Mesenchymal stem cell (in vitro differentiated cells and primary cell): ENCODE measurements at regions not wholly inside any gene's neighbourhood (a gene's known extent, or its start where the extent isn't known, plus 50 kb on each side); places are given as distances from the start of the nearest gene placed in this dataset.

Source experiments
- DNase-seq: peaks from one replicate; pipeline ENCODE4 v3.0.0-alpha.2; 2013
- H2AFZ ChIP-seq: one replicate; pipeline ENCODE4 v1.6.1; 2013; ENCODE audit warnings: low read depth, mild to moderate bottlenecking, control low read depth, inconsistent platforms, low read length, moderate library complexity
- H2AK5ac ChIP-seq: 2 replicates; pipeline ENCODE4 v1.6.1; 2013; ENCODE audit warnings: low read length, moderate library complexity, mild to moderate bottlenecking, inconsistent platforms; ENCODE audit not compliant: severe bottlenecking
- H2BK120ac ChIP-seq: one replicate; pipeline ENCODE4 v1.6.1; 2013; ENCODE audit warnings: low read depth, mild to moderate bottlenecking, inconsistent platforms, low read length, moderate library complexity
- H2BK12ac ChIP-seq, 2 experiments: one replicate each; pipeline ENCODE4 v1.6.1; 2013; ENCODE audit warnings: inconsistent platforms in 2 of 2, low read length in 2 of 2, mild to moderate bottlenecking in 2 of 2, moderate library complexity in 2 of 2, control low read depth in 1 of 2
- H2BK15ac ChIP-seq: one replicate; pipeline ENCODE4 v1.6.1; 2013; ENCODE audit warnings: mild to moderate bottlenecking, low read depth, inconsistent platforms; ENCODE audit not compliant: poor library complexity, severe bottlenecking
- H2BK5ac ChIP-seq: 2 replicates; pipeline ENCODE4 v1.6.1; 2013; ENCODE audit warnings: low read depth, mild to moderate bottlenecking, low read length, control low read depth, inconsistent platforms; ENCODE audit not compliant: poor library complexity, severe bottlenecking
- H3K14ac ChIP-seq, 2 experiments: one replicate each; pipeline ENCODE4 v1.6.1; 2013; ENCODE audit warnings: inconsistent platforms in 2 of 2, low read length in 2 of 2, control low read depth in 1 of 2, mild to moderate bottlenecking in 1 of 2, moderate library complexity in 1 of 2
- H3K18ac ChIP-seq, 2 experiments: one replicate each; pipeline ENCODE4 v1.6.1; 2013; ENCODE audit warnings: inconsistent platforms in 2 of 2, low read length in 2 of 2, control low read depth in 1 of 2, low read depth in 1 of 2, mild to moderate bottlenecking in 1 of 2
- H3K23ac ChIP-seq, 2 experiments: one replicate each; pipeline ENCODE4 v1.6.1; 2013; ENCODE audit warnings: inconsistent platforms in 2 of 2, low read length in 2 of 2, mild to moderate bottlenecking in 2 of 2, moderate library complexity in 2 of 2, control low read depth in 1 of 2
- H3K27ac ChIP-seq: 2 replicates; pipeline ENCODE4 v1.5.1; 2013; ENCODE audit warnings: mild to moderate bottlenecking, moderate library complexity, low read length, control low read depth, inconsistent platforms; ENCODE audit not compliant: poor library complexity, severe bottlenecking
- H3K27me3 ChIP-seq, 2 experiments: 2 replicates each; pipeline versions ENCODE4 v1.6.1 to v1.7.0; 2013; ENCODE audit warnings: low read length in 2 of 2, mild to moderate bottlenecking in 2 of 2, moderate library complexity in 2 of 2, control low read depth in 1 of 2, inconsistent platforms in 1 of 2; ENCODE audit not compliant: control insufficient read depth in 1 of 2, insufficient read depth in 1 of 2
- H3K36me3 ChIP-seq, 2 experiments: 2 replicates each; pipeline versions ENCODE4 v1.6.1 to v1.7.0; 2013; ENCODE audit warnings: low read length in 2 of 2, control low read depth in 1 of 2, inconsistent platforms in 1 of 2, low read depth in 1 of 2, mild to moderate bottlenecking in 1 of 2; ENCODE audit not compliant: insufficient read depth in 2 of 2, control insufficient read depth in 1 of 2
- H3K4ac ChIP-seq, 2 experiments: one replicate each; pipeline ENCODE4 v1.6.1; 2013; ENCODE audit warnings: inconsistent platforms in 2 of 2, low read length in 2 of 2, mild to moderate bottlenecking in 2 of 2, moderate library complexity in 2 of 2, control low read depth in 1 of 2, low read depth in 1 of 2
- H3K4me1 ChIP-seq: 2 replicates; pipeline ENCODE4 v1.6.1; 2013; ENCODE audit warnings: low read depth, low read length, control low read depth; ENCODE audit not compliant: control insufficient read depth, insufficient read depth
- H3K4me2 ChIP-seq: 2 replicates; pipeline ENCODE4 v1.6.1; 2013; ENCODE audit warnings: low read length, mild to moderate bottlenecking, inconsistent platforms; ENCODE audit not compliant: poor library complexity, severe bottlenecking
- H3K4me3 ChIP-seq, 2 experiments: 2 replicates each; pipeline versions ENCODE4 v1.5.1 to v1.7.0; 2013; ENCODE audit warnings: low read length in 2 of 2, mild to moderate bottlenecking in 2 of 2, control low read depth in 1 of 2, low read depth in 1 of 2; ENCODE audit not compliant: insufficient read depth in 1 of 2
- H3K79me1 ChIP-seq: replicated peaks from 2 replicates; pipeline ENCODE4 v1.6.1; 2013; ENCODE audit warnings: mild to moderate bottlenecking, control low read depth, low read length, inconsistent platforms; ENCODE audit not compliant: poor library complexity, severe bottlenecking
- H3K9ac ChIP-seq: 2 replicates; pipeline ENCODE4 v1.7.0; 2013; ENCODE audit warnings: mild to moderate bottlenecking, low read length, moderate library complexity
- H3K9me3 ChIP-seq: 2 replicates; pipeline ENCODE4 v1.7.0; 2013; ENCODE audit warnings: mild to moderate bottlenecking, low read length; ENCODE audit not compliant: control insufficient read depth
- H4K8ac ChIP-seq: one replicate; pipeline ENCODE4 v1.6.1; 2013; ENCODE audit warnings: inconsistent platforms, mild to moderate bottlenecking, low read length, moderate library complexity
- H4K91ac ChIP-seq: one replicate; pipeline ENCODE4 v1.6.1; 2013; ENCODE audit warnings: mild to moderate bottlenecking, low read length, inconsistent platforms
- WGBS: methylation state at CpG from one replicate; pipeline ENCODE4 v1.1.7; 2013; ENCODE audit warnings: mixed read lengths; 5-methylcytosine and 5-hydroxymethylcytosine counted together

DNA sequence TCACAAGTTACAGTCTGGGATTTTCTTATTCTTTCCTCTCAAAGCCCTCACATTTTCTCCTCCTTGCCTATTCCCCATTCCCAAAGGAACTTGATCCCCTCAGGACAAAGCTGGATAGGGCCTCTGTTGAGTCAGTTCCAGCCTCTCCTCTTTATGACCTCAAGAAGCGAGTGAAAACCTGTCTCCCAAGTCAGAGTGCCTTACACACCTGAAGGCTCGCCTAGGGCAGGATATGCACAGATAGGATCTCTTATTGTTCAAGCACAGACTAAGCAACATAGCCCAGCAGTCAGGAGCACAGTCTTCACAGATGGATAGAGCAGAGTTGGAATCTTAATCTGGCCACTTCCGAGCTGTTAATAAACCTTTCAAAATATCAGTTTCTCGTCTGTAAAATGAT, 60.8 kb upstream of the PRRC2C start:
- no peak overlapping the region for H3K4me3 ChIP-seq
- H3K27me3 ChIP-seq = no peaks in the 10 kb centered on the region
- no peak overlapping the region for H2BK15ac ChIP-seq
- no peak overlapping the region for H3K18ac ChIP-seq
- no peak overlapping the region for H2BK5ac ChIP-seq
- H3K79me1 ChIP-seq = no peaks in the 10 kb centered on the region
- H3K27ac ChIP-seq = no peak overlapping the region
- no peaks in the 10 kb centered on the region for H3K4me1 ChIP-seq
- H3K4me2 ChIP-seq = no peak overlapping the region
- no peak overlapping the region for H4K91ac ChIP-seq
- peaks cover 9% of the 10 kb centered on the region for H3K9me3 ChIP-seq
- no peak overlapping the region for H2BK120ac ChIP-seq
- no peaks in the 10 kb centered on the region for H3K36me3 ChIP-seq
- no peak overlapping the region for H3K9ac ChIP-seq
- H2AK5ac ChIP-seq = no peak overlapping the region
- DNase-seq = no peak
- no peak overlapping the region for H3K14ac ChIP-seq
- no peak overlapping the region for H2BK12ac ChIP-seq
- H3K23ac ChIP-seq = no peak overlapping the region
- H4K8ac ChIP-seq = no peak overlapping the region
- no peak overlapping the region for H3K4ac ChIP-seq
- 68% methylated on average over 2 of the region's 4 CpGs for WGBS
- no peak overlapping the region for H2AFZ ChIP-seq

- Histone ChIP-seq H2BK5ac (no peak overlapping the region), H3K27ac (no peak overlapping the region), H3K4me3 (no peak overlapping the region), H3K14ac (no peak overlapping the region), H2AFZ (no peak overlapping the region), H3K27me3 (no peaks in the 10 kb centered on the region), H3K36me3 (no peaks in the 10 kb centered on the region), H2AK5ac (no peak overlapping the region), H3K4ac (no peak overlapping the region), H2BK12ac (no peak overlapping the region), H4K91ac (no peak overlapping the region), H3K4me2 (no peak overlapping the region), H3K9ac (no peak overlapping the region), H2BK120ac (no peak overlapping the region), H2BK15ac (no peak overlapping the region), H4K8ac (no peak overlapping the region), H3K18ac (no peak overlapping the region), H3K23ac (no peak overlapping the region), H3K9me3 (peaks cover 11% of the 10 kb centered on the region), H3K79me1 (no peaks in the 10 kb centered on the region), H3K4me1 (peaks cover 6% of the 10 kb centered on the region)
- DNase-seq = no peak
- WGBS = 90% methylated on average over 4 of the region's 4 CpGs
These were observed 58.7 kb upstream of the PRRC2C start for GRCh38 chr1:171426645-171427044.

- Histone ChIP-seq H2AK5ac (no peak overlapping the region), H2AFZ (no peak overlapping the region), H3K9me3 (peaks cover 11% of the 10 kb centered on the region), H2BK12ac (no peak overlapping the region), H2BK5ac (no peak overlapping the region), H4K8ac (no peak overlapping the region), H3K9ac (no peak overlapping the region), H3K27me3 (no peaks in the 10 kb centered on the region), H4K91ac (no peak overlapping the region), H3K4me3 (no peak overlapping the region), H3K18ac (no peak overlapping the region), H3K14ac (no peak overlapping the region), H3K4me2 (no peak overlapping the region), H3K4me1 (peaks cover 6% of the 10 kb centered on the region), H3K27ac (no peak overlapping the region), H2BK15ac (no peak overlapping the region), H3K23ac (no peak overlapping the region), H3K4ac (no peak overlapping the region), H2BK120ac (no peak overlapping the region), H3K79me1 (no peaks in the 10 kb centered on the region), H3K36me3 (no peaks in the 10 kb centered on the region)
- no peak for DNase-seq
- 93% methylated on average over 3 of the region's 4 CpGs for WGBS
These were observed 57.4 kb upstream of the PRRC2C start for GRCh38 chr1:171427852-171428471.

- Histone ChIP-seq H3K9me3 (peaks cover 11% of the 10 kb centered on the region), H3K27ac (no peak overlapping the region), H3K4me1 (peaks cover 9% of the 10 kb centered on the region), H2BK5ac (no peak overlapping the region), H3K36me3 (no peaks in the 10 kb centered on the region), H3K18ac (no peak overlapping the region), H3K27me3 (no peaks in the 10 kb centered on the region), H3K14ac (no peak overlapping the region), H2BK120ac (no peak overlapping the region), H3K4ac (no peak overlapping the region), H2AFZ (no peak overlapping the region), H3K4me2 (no peak overlapping the region), H4K8ac (no peak overlapping the region), H2AK5ac (no peak overlapping the region), H3K23ac (no peak overlapping the region), H2BK15ac (no peak overlapping the region), H4K91ac (no peak overlapping the region), H2BK12ac (no peak overlapping the region), H3K79me1 (no peaks in the 10 kb centered on the region), H3K9ac (no peak overlapping the region), H3K4me3 (no peak overlapping the region)
- DNase-seq = no peak
- WGBS = 90% methylated on average over 5 of the region's 6 CpGs
These were observed 56.2 kb upstream of the PRRC2C start for GRCh38 chr1:171429137-171429536.
